NCI-H1105 (cell line): ENCODE measurements at regions not wholly inside any gene's neighbourhood (a gene's known extent, or its start where the extent isn't known, plus 50 kb on each side); places are given as distances from the start of the nearest gene placed in this dataset.

Experiments used
- DNase-seq: peaks from one replicate; lab custom pipeline; 2025; lab: John Stamatoyannopoulos, UW

DNA sequence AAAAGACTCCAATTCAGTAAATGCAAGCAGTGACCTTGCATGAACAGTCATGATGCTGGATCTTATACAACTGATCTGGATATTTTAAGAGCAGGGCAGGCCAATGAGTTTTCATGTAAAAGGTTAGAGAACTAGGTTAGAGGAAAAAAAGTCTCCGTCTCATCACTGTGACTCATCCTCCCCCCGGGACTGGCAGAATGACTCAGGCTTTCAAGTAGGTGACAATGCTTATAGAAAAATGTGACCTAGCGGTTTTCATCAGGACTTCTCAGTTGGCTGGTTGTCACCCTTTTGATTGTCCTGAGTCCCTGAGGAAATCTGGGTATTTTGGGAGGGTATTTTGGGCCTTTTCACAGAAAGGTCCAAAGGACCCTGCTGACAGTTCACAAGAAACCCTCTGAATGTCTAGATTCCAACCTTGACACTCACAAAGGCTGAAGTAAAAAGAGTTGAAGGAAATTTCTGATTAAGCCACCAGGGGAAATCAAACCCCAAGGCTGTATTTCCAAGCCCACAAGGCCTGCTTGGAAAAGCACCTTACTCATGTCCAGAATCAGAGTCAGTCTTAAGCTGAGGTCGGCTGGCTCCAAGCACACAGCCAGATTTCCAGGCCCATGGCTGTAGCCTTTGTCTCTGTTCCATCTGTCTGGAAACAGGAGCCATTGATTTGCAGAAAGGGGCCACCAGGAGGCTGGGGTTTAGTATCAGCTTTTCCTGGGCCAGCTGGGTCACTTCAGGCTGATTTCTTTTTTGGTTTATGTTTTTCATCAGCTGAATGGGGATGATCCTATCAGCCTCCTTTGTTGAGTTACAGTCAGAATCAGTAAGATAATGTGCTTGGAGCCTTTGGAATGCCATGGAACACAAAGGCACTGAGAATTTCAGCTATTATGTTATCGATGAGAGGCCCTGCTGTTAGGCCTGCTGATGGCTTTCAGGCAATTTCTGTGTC is 226.4 kb upstream of the HABP2 start:
- no peak for DNase-seq

DNA sequence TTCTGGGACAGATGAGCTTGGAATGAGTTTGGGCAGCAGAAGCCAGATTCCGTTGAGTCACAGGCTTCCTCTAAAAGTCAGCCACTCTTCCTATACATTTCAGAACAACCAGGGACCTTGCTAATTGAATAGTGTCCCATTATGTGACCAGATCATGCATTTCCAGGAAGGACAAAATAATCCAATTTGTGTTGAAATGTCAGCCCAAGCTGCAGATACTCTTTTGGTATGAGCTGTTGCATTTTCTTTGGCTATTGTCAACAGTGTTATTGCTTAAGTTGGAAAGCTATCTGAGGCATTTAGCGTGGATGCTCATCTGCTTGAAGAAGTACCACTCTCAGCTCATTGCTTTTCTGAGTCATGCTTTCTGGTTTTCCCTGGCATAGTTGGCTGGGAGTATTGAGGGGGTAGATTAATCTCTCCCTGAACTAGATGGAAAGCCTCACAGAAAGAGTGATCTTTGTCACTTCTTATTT is 223.7 kb upstream of the HABP2 start:
- DNase-seq, result no peak

- no peak for DNase-seq
Measured at GRCh38 chr10:113331961-113332360, 220.9 kb upstream of the HABP2 start.

- no peak for DNase-seq
Measured at GRCh38 chr10:113333313-113333712, 219.5 kb upstream of the HABP2 start.

- DNase-seq, result no peak
Measured at GRCh38 chr10:113335592-113335991, 217.3 kb upstream of the HABP2 start.

- no peak for DNase-seq
Measured at GRCh38 chr10:113336549-113337130, 216.2 kb upstream of the HABP2 start.

DNA sequence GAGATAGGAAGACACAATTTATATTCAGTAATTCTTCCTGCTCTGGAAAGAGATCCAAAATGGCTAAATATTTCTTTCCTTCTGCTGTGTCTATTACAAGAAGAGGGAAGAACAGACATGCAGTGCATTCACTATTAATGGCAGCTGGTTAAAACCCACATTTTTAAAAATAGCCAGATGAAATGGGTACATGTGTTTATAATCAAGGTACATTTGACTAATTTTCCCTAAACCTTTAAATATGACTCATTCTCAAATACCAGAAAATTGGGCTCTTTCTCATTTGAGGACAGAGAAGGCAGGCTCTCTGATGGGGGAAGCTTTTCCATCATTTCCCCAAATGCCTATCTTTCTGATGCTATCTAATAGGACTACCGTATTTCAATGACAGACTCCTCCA is 215.7 kb upstream of the HABP2 start:
- DNase-seq, result no peak

GRCh38 chr10:113339121-113339520 is 213.7 kb upstream of the HABP2 start:
- DNase-seq, result no peak

GRCh38 chr10:113340282-113340681 is 212.6 kb upstream of the HABP2 start:
- DNase-seq, result no peak

DNA sequence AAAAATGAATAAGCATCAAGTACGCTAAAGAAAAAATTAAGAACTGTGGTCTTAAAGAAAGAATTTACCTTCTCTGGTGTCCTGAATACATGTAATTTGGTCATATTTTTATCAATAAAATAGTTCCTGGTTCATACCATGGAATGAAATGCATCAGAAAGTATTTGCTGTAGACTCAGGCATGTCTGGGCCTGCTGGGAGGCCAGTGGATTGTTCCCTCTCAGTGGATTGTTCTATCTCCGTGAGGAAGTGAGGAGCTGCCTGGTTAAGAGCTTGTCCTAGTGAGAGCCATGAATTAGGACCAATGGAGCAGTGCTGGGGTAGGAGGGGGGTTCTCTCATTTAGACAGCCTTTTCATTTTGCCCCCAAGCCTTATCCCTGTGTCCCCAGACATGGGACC is 211.7 kb upstream of the HABP2 start:
- no peak for DNase-seq

DNA sequence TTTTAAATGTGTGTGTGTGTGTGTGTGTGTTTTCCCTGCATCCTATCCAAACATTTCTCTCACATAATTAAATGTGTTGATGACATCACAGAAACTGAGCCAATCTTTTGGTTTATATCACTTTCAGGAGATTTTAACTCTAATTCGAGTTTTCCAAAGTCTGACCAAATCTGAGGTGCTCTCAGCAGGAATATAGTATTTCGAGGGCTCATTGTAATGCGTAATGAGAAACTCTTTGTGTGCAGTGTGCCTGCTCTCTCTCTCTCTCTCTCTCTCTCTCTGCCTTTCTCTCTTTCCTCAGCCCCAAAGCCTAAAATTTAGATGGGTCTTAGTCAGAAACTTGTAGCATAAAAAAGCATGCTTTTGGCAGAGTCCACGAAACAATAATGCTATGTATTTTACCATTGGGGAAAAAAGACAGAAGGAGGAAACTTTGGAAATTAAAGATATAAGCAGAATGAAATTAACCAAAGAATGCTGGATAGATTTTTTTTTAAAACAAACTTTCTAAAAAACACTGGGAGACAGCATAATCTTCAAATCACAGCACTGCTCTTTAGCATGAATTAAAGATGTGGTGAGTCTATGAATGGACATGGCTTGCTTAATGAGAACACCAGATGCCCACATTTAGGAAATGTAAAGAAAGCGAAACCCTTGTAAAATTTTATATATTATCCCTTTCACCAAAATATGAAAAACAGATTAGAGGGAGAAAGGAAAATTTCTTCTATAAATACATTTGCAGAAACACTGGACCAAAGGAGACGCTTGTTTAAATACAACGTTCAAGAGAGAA is 206.8 kb upstream of the HABP2 start:
- DNase-seq, result no peak

DNA sequence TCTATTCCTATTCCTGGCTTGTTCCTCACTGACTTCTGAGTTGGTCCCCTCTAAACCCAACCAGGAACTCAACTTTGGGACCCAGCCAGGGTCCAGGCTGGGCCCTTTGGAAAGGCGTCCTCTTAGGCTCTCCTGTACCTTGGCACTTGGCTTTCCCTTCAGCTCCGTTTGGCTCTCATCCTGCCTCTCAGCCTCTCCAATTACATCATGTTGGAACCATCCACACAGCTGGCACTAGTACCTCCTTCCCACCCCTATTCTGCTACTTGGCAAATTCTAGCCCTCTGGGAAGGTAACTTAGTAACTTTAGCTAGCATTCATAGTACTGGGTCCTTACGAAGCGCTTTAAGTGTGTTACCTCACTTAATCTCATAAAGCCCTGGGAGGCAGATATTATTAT is 205.3 kb upstream of the HABP2 start:
- DNase-seq, result no peak

- DNase-seq, result no peak
Measured at GRCh38 chr10:113348694-113349093, 204.2 kb upstream of the HABP2 start.

DNA sequence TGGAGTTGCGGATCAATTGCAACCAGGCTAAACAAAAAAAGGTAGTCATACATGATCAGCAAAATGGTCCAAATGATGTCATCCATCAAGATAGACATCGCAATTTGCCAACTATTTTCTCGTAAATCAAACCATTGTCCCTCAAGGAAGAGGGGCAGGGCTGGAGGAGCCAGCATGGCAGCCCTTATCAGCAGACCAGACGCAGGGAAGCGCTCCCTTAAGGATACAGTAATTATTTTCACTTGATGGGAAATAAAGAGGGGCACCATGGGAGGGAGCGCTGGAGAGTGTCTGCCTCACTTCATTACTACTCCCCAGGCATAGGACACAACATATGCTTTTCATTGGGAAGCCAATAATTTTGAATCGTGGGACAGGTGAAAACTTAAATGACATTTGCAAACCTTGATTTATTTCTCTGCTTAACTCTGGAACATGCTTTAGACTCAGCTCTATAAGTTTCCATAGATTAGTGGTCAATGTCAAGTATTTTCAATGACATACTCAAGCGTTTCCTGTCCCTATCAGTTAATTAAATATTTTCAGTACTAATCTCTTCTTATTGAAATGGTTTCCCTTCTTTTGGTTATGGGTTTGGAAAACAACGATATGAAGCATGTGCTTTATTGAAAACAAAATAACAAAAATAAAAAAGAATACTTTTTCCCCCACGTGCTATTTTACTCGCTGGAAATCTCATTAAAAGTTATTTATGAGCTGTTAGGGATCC is 202.4 kb upstream of the HABP2 start:
- no peak for DNase-seq

- DNase-seq, result no peak
Measured at GRCh38 chr10:113354711-113355110, 198.1 kb upstream of the HABP2 start.

DNA sequence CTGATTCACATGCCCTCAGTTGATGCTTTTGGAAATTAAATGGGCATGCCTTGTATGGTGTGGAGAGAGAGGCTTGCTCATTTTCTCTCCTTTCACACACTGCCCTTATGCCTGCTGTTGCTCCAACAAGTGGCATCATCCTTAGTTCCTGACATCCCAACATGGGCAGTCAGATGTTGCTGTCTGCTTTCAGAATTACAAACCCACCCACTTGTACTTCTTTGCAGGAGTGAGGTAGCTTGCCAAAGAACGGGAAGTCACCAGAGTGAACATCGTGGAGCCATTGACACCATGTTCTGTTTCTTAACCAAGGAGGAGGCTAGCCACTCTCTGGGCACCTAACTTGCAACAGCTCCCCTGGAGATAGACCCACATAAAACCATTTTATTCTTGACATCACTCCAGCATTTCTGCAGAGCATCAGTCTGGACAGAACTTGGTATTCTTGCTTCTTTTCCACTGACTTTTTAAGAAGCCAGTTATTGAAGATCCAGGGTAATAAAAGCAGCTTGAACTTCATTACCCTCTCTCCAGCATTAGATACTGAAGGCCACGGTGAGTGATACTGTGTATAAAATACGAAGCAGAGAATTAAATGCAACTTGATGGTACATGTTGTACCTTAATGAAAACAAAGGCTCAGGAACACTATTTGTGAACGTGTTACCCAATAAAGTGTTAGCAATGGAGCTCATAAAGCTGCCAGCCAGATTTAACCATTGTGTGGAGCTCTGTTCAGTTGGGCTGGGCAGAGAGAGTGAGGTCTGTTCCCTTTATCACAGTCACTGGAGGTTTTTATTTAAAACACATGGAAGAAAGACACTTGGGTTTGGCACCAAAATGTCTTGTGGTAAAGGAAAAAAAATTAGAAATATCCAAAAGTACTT is 195.8 kb upstream of the HABP2 start:
- no peak for DNase-seq

GRCh38 chr10:113357681-113358300 is 195.1 kb upstream of the HABP2 start:
- no peak for DNase-seq

- DNase-seq, result no peak
Measured at GRCh38 chr10:113359655-113360054, 193.2 kb upstream of the HABP2 start.

DNA sequence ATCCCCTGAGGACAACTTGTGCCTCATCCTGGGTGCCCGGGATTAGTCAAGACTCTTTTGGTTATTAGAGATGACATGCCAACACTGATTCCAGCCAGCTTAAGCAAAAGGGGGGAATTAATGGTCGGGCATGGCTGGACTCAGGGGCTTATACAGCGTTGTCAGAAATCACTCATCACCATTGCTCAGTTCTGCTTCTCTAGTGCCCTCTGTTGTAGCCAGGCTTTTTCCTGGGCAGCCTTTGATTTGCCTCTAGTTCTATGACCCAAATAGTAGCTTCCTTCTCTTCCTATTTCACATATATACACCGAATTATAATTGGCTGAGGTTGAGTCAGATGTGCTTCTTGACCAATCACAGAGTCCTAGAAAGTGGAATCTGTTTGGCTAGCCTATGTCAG is 192.0 kb upstream of the HABP2 start:
- DNase-seq, result no peak

- DNase-seq, result no peak
Measured at GRCh38 chr10:113362645-113363091, 190.2 kb upstream of the HABP2 start.
